Gastroesophageal sphincter (tissue), 4 donors: ENCODE measurements at regions not wholly inside any gene's neighbourhood (a gene's known extent, or its start where the extent isn't known, plus 50 kb on each side); places are given as distances from the start of the nearest gene placed in this dataset.

Experiments used
- ATAC-seq: fragments of 150-250 bp; one replicate; pipeline ENCODE4 v1.9.1; 2016; ENCODE audit warnings: mild to moderate bottlenecking, moderate library complexity
- H3K27ac ChIP-seq, 4 donors: fragments of 200-600 bp; sonication (generic) in 3 of 4; 1 replicate in 3 of 4; 2 replicates in 1 of 4; pipeline ENCODE4 v1.5.1; 2016 to 2019
- H3K27me3 ChIP-seq: fragments of 200-600 bp; sonication (generic); one replicate; pipeline ENCODE4 v1.5.1; 2019
- H3K36me3 ChIP-seq, 2 donors: fragments of 200-600 bp; sonication (generic); one replicate each; pipeline ENCODE4 v1.5.1; 2019; ENCODE audit warnings: control low read depth in 1 of 2
- H3K4me1 ChIP-seq, 3 donors: fragments of 200-600 bp; sonication (generic); 1 replicate in 2 of 3; 2 replicates in 1 of 3; pipeline ENCODE4 v1.5.1; 2016 to 2019; ENCODE audit warnings: control low read depth in 2 of 3
- H3K4me3 ChIP-seq, 2 donors: fragments of 200-600 bp; sonication (generic); one replicate each; pipeline ENCODE4 v1.5.1; 2019; ENCODE audit warnings: mild to moderate bottlenecking in 1 of 2, moderate library complexity in 1 of 2
- H3K9me3 ChIP-seq, 3 donors: fragments of 200-600 bp; sonication (generic); one replicate each; pipeline ENCODE4 v1.5.1; 2017 to 2019; ENCODE audit warnings: control low read depth in 2 of 3
- CTCF ChIP-seq, 4 experiments: fragments of 200-600 bp in 2 of 4; fragments of 450-650 bp in 2 of 4; sonication (generic) in 1 of 4; IDR thresholded peaks; one replicate each; pipeline ENCODE4 v1.5.1; 2017 to 2019; ENCODE audit warnings: antibody characterized with exemption in 4 of 4, mild to moderate bottlenecking in 2 of 4, moderate library complexity in 2 of 4
- EP300 ChIP-seq: sonication (generic); formaldehyde crosslinking; IDR thresholded peaks from one replicate; pipeline ENCODE4 v1.6.1; 2017; ENCODE audit warnings: antibody characterized with exemption, mild to moderate bottlenecking
- POLR2A ChIP-seq, 2 donors: fragments of 450-650 bp; IDR thresholded peaks; one replicate each; pipeline ENCODE4 v1.6.1; 2017; ENCODE audit warnings: antibody characterized with exemption in 2 of 2, mild to moderate bottlenecking in 2 of 2, moderate library complexity in 1 of 2
- POLR2AphosphoS5 ChIP-seq: sonication (generic); formaldehyde crosslinking; IDR thresholded peaks from one replicate; pipeline ENCODE4 v1.6.1; 2017; ENCODE audit warnings: antibody characterized with exemption
- WGBS, 2 donors: methylation state at CpG; one replicate each; pipeline ENCODE4 v1.1.5; 2018; ENCODE audit warnings: low coverage in 1 of 2; 5-methylcytosine and 5-hydroxymethylcytosine counted together

GRCh38 chr9:87275047-87275725 is 222.5 kb upstream of the DAPK1 start:
- Histone ChIP-seq H3K9me3 (no peaks in the 10 kb centered on the region), H3K27me3 (no peaks in the 10 kb centered on the region), H3K36me3 (no peaks in the 10 kb centered on the region), H3K27ac (no peak overlapping the region), H3K4me1 (peaks cover 0 to 6% (median 1%) of the 10 kb centered on the region in 3 donors), H3K4me3 (no peak overlapping the region)
- no peak for ATAC-seq
- no peak for TF ChIP-seq EP300
- no peak for TF ChIP-seq POLR2AphosphoS5
- TF ChIP-seq POLR2A (IDR thresholded peaks at IDR 0.05), result no peak
- no peak for TF ChIP-seq CTCF (IDR thresholded peaks at IDR 0.05)
- 88 to 97% methylated on average over 3 to 6 of the region's 9 CpGs for WGBS, 2 donors

GRCh38 chr9:87276327-87276841 is 221.3 kb upstream of the DAPK1 start:
- WGBS, 2 donors, result 78 to 80% methylated on average over 5 to 8 of the region's 8 CpGs
- Histone ChIP-seq H3K36me3 (no peaks in the 10 kb centered on the region), H3K27me3 (no peaks in the 10 kb centered on the region), H3K4me1 (no peaks in the 10 kb centered on the region), H3K9me3 (no peaks in the 10 kb centered on the region), H3K27ac (no peak overlapping the region), H3K4me3 (no peak overlapping the region)
- TF ChIP-seq CTCF (IDR thresholded peaks at IDR 0.05) (no peak), EP300 (no peak), POLR2A (IDR thresholded peaks at IDR 0.05) (no peak), POLR2AphosphoS5 (no peak)
- peak; percentile 46 for ATAC-seq

- 58 to 94% methylated on average over 2 to 3 of the region's 3 CpGs for WGBS, 2 donors
Observed at GRCh38 chr9:87276851-87277261, 220.8 kb upstream of the DAPK1 start.

GRCh38 chr9:87277346-87277745 is 220.3 kb upstream of the DAPK1 start:
- WGBS, 2 donors, result 82 to 89% methylated on average over 2 to 3 of the region's 3 CpGs
- peak overlapping the region in 1 of 4 donors; percentile 2 for H3K27ac ChIP-seq
- H3K36me3 ChIP-seq, result no peaks in the 10 kb centered on the region
- TF ChIP-seq CTCF (IDR thresholded peaks at IDR 0.05) (no peak), POLR2A (IDR thresholded peaks at IDR 0.05) (no peak), EP300 (no peak), POLR2AphosphoS5 (no peak)
- no peak overlapping the region for H3K4me3 ChIP-seq
- no peaks in the 10 kb centered on the region for H3K9me3 ChIP-seq
- peaks cover 0 to under 1% (median 0%) of the 10 kb centered on the region in 3 donors for H3K4me1 ChIP-seq
- H3K27me3 ChIP-seq, result no peaks in the 10 kb centered on the region
- no peak for ATAC-seq

More at GRCh38 chr9:87276851-87277261, 220.8 kb upstream of the DAPK1 start:
- Histone ChIP-seq H3K4me3 (no peak overlapping the region), H3K4me1 (no peaks in the 10 kb centered on the region), H3K9me3 (no peaks in the 10 kb centered on the region), H3K27me3 (no peaks in the 10 kb centered on the region), H3K27ac (peak overlapping the region in 1 of 4 donors; percentile 2), H3K36me3 (no peaks in the 10 kb centered on the region)
- TF ChIP-seq CTCF (IDR thresholded peaks at IDR 0.05) (no peak), EP300 (no peak), POLR2A (IDR thresholded peaks at IDR 0.05) (no peak), POLR2AphosphoS5 (no peak)
- peak; percentile 19 for ATAC-seq
